ENCODE measurements at regions not wholly inside any gene's neighbourhood (a gene's known extent, or its start where the extent isn't known, plus 50 kb on each side); places are given as distances from the start of the nearest gene placed in this dataset.

- Mint-ChIP-seq H3K9me3 (no peaks in the 10 kb centered on the region), H3K4me1 (ENCODE audit: unreplicated experiment) (peaks cover 4% of the 10 kb centered on the region), H3K27ac (no peak overlapping the region), H3K36me3 (no peaks in the 10 kb centered on the region), H3K27me3 (no peaks in the 10 kb centered on the region), H3K4me3 (no peak overlapping the region)
- peak; percentile 52 for DNase-seq (ENCODE audit: extremely low spot score, unreplicated experiment)
- no peak for TF ChIP-seq CTCF (conservative IDR thresholded peaks at IDR 0.05)
Observed at GRCh38 chr10:125264757-125265578, 104.6 kb upstream of the CTBP2 start.

DNA sequence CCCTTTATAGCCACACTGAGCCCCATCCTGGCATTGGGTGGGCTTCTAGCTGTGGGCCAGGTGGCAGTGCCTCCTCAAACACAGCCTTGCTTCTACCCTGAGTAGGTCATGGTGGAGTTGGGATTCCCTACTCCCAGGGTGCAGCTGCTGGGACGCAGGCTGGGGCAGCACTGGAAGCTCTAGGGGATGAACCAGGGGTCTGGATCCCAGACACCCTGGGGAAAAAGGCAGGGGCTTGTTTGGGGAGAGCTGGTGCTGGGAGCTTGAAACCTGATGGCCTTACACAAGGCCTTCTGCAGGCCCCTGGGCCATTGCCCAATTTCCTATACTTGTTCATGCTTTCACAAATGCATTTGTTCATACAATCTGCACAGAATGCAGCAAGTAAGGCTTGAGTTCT, 103.7 kb upstream of the CTBP2 start:
- H3K4me3 Mint-ChIP-seq = no peak overlapping the region
- no peaks in the 10 kb centered on the region for H3K9me3 Mint-ChIP-seq
- TF ChIP-seq CTCF (conservative IDR thresholded peaks at IDR 0.05) = no peak
- H3K27me3 Mint-ChIP-seq = no peaks in the 10 kb centered on the region
- peak; percentile 47 for DNase-seq (ENCODE audit: extremely low spot score, unreplicated experiment)
- H3K27ac Mint-ChIP-seq = no peak overlapping the region
- H3K4me1 Mint-ChIP-seq (ENCODE audit: unreplicated experiment) = peaks cover 4% of the 10 kb centered on the region
- H3K36me3 Mint-ChIP-seq = no peaks in the 10 kb centered on the region

DNA sequence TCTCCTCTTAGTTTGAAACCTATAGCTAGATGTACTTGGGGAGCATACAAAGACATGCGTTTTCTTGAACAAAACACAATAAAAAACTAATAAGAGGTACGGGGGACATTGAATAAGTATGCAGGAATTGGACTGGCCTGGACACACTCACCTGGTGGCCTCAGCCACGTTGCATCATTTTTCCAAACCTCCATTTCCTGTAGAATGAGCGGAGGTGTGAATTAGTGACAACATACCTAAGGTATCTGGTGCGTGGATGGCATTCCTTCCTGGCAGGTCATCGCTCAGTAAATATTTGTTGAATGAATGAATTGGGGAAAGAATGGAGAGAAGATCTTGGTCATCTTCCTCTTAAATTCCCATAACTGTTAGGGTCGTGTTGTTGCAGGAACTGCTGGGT, 103.2 kb upstream of the CTBP2 start:
- DNase-seq (ENCODE audit: extremely low spot score, unreplicated experiment) = peak; percentile 13
- Mint-ChIP-seq H3K4me3 (no peak overlapping the region), H3K27ac (no peak overlapping the region), H3K27me3 (no peaks in the 10 kb centered on the region), H3K9me3 (no peaks in the 10 kb centered on the region), H3K36me3 (no peaks in the 10 kb centered on the region), H3K4me1 (ENCODE audit: unreplicated experiment) (peaks cover 4% of the 10 kb centered on the region)
- TF ChIP-seq CTCF (conservative IDR thresholded peaks at IDR 0.05) = no peak

GRCh38 chr10:125262920-125263319, 102.6 kb upstream of the CTBP2 start:
- Mint-ChIP-seq H3K9me3 (no peaks in the 10 kb centered on the region), H3K27ac (no peak overlapping the region), H3K4me3 (no peak overlapping the region), H3K36me3 (no peaks in the 10 kb centered on the region), H3K4me1 (ENCODE audit: unreplicated experiment) (peaks cover 4% of the 10 kb centered on the region), H3K27me3 (no peaks in the 10 kb centered on the region)
- no peak for DNase-seq (ENCODE audit: extremely low spot score, unreplicated experiment)
- TF ChIP-seq CTCF (conservative IDR thresholded peaks at IDR 0.05) = no peak

DNA sequence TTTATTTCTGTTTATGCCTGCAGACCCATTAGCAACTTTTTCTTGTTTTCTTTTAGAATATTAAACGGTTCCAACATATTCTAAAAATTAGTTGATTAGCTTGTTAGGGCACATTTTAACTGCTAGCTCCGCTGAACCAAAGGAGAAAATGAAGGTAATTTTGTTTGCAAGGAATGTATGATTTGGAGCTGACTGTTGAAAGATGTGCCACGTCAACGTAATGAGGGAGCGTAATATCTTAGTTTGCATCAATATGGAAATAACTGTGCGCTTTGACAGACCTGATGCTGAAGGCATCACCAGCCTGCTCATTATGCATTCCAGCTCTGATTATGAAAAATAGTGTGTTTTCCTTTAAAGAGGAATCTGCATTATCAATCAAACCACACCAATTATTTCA, 102.0 kb upstream of the CTBP2 start:
- no peaks in the 10 kb centered on the region for H3K36me3 Mint-ChIP-seq
- peaks cover 4% of the 10 kb centered on the region for H3K4me1 Mint-ChIP-seq (ENCODE audit: unreplicated experiment)
- no peak for TF ChIP-seq CTCF (conservative IDR thresholded peaks at IDR 0.05)
- H3K27me3 Mint-ChIP-seq = no peaks in the 10 kb centered on the region
- no peak overlapping the region for H3K4me3 Mint-ChIP-seq
- H3K9me3 Mint-ChIP-seq = no peaks in the 10 kb centered on the region
- no peak overlapping the region for H3K27ac Mint-ChIP-seq
- DNase-seq (ENCODE audit: extremely low spot score, unreplicated experiment) = no peak

Measured in type B pancreatic cell (in vitro differentiated cells).